ENCODE measurements at regions not wholly inside any gene's neighbourhood (a gene's known extent, or its start where the extent isn't known, plus 50 kb on each side); places are given as distances from the start of the nearest gene placed in this dataset.

- DNase-seq (ENCODE audit: low read depth in 2 of 2): no peak
Observed at GRCh38 chr6:105909106-105909505, 177.0 kb upstream of the PRDM1 start.

GRCh38 chr6:105907991-105908390 is 178.1 kb upstream of the PRDM1 start:
- no peak for DNase-seq (ENCODE audit: low read depth in 2 of 2)

GRCh38 chr6:105907301-105907700 is 178.8 kb upstream of the PRDM1 start:
- DNase-seq (ENCODE audit: low read depth in 2 of 2): no peak

- no peak for DNase-seq (ENCODE audit: low read depth in 2 of 2)
Observed at GRCh38 chr6:105902401-105903031, 183.6 kb upstream of the PRDM1 start.

- DNase-seq (ENCODE audit: low read depth in 2 of 2): no peak
Observed at GRCh38 chr6:105901583-105901982, 184.6 kb upstream of the PRDM1 start.

GRCh38 chr6:105900125-105900937 is 185.8 kb upstream of the PRDM1 start:
- peak in 1 of 2 donors; percentile 19 for DNase-seq (ENCODE audit: low read depth in 2 of 2)

- DNase-seq (ENCODE audit: low read depth in 2 of 2): no peak
Observed at GRCh38 chr6:105898286-105898685, 187.8 kb upstream of the PRDM1 start.

GRCh38 chr6:105897131-105897530 is 189.0 kb upstream of the PRDM1 start:
- no peak for DNase-seq (ENCODE audit: low read depth in 2 of 2)

GRCh38 chr6:105896821-105897095 is 189.4 kb upstream of the PRDM1 start:
- no peak for DNase-seq (ENCODE audit: low read depth in 2 of 2)

GRCh38 chr6:105896052-105896820 is 189.9 kb upstream of the PRDM1 start:
- no peak for DNase-seq (ENCODE audit: low read depth in 2 of 2)

GRCh38 chr6:105894556-105894955 is 191.6 kb upstream of the PRDM1 start:
- no peak for DNase-seq (ENCODE audit: low read depth in 2 of 2)

GRCh38 chr6:105893741-105894140 is 192.4 kb upstream of the PRDM1 start:
- DNase-seq (ENCODE audit: low read depth in 2 of 2): no peak

GRCh38 chr6:105892577-105893262 is 193.4 kb upstream of the PRDM1 start:
- no peak for DNase-seq (ENCODE audit: low read depth in 2 of 2)

GRCh38 chr6:105890521-105891244 is 195.5 kb upstream of the PRDM1 start:
- DNase-seq (ENCODE audit: low read depth in 2 of 2): no peak

- DNase-seq (ENCODE audit: low read depth in 2 of 2): no peak
Observed at GRCh38 chr6:105889902-105890301, 196.2 kb upstream of the PRDM1 start.

- no peak for DNase-seq (ENCODE audit: low read depth in 2 of 2)
Observed at GRCh38 chr6:105886814-105887544, 199.2 kb upstream of the PRDM1 start.

- DNase-seq (ENCODE audit: low read depth in 2 of 2): no peak
Observed at GRCh38 chr6:105886066-105886813, 199.9 kb upstream of the PRDM1 start.

- DNase-seq (ENCODE audit: low read depth in 2 of 2): no peak
Observed at GRCh38 chr6:105884426-105884825, 201.7 kb upstream of the PRDM1 start.

GRCh38 chr6:105884011-105884410 is 202.1 kb upstream of the PRDM1 start:
- no peak for DNase-seq (ENCODE audit: low read depth in 2 of 2)

- DNase-seq (ENCODE audit: low read depth in 2 of 2): no peak
Observed at GRCh38 chr6:105882828-105883227, 203.3 kb upstream of the PRDM1 start.

All from stimulated activated CD8-positive, alpha-beta memory T cell treated with anti-CD3 and anti-CD28 coated beads, Interleukin-2, amount 100 ng/mL, for 48 hours (primary cell).